A673 (cell line): ENCODE measurements at regions not wholly inside any gene's neighbourhood (a gene's known extent, or its start where the extent isn't known, plus 50 kb on each side); places are given as distances from the start of the nearest gene placed in this dataset.
"Not testable (repeated sequence)": the region's sequence is repeated elsewhere in the genome, so short reads cannot be mapped to it uniquely, and the experiment has no call there.

Source experiments
- BruUV-seq: library from RNA; stranded (reverse); fragments of 400-500 nt; replicated peaks from 2 replicates; lab custom pipeline; 2021; lab: Mats Ljungman, UMichigan
- CTCF ChIA-PET: fragments of 300-600 bp; sonication (Branson Sonifier 250); formaldehyde crosslinking; loops from one replicate; lab custom pipeline; 2022; ENCODE audit warnings: antibody characterized with exemption; lab: Charles Lee
- POLR2A ChIA-PET: fragments of 300-600 bp; sonication (Branson Sonifier 250); formaldehyde crosslinking; loops from one replicate; lab custom pipeline; 2022; ENCODE audit warnings: antibody characterized with exemption; ENCODE audit not compliant: low non-redundant PET; lab: Charles Lee
- DNase-seq: peaks from one replicate; pipeline ENCODE4 v3.0.0-alpha.2; 2015; ENCODE audit warnings: low spot score
- H3K27ac ChIP-seq: fragments of 200-600 bp; sonication (generic); 2 replicates; pipeline ENCODE4 v1.5.1; 2016; ENCODE audit warnings: mixed run types, low read depth, mild to moderate bottlenecking, mixed read lengths, antibody characterized with exemption, low read length; ENCODE audit not compliant: poor library complexity, severe bottlenecking
- H3K27me3 ChIP-seq: fragments of 200-600 bp; sonication (generic); replicated peaks from 2 replicates; pipeline ENCODE4 v1.6.1; 2017; ENCODE audit warnings: mixed run types, low read depth, mild to moderate bottlenecking, mixed read lengths, antibody characterized with exemption, low read length; ENCODE audit not compliant: insufficient read depth, poor library complexity
- H3K36me3 ChIP-seq: fragments of 200-600 bp; sonication (generic); 2 replicates; pipeline ENCODE4 v1.6.1; 2016; ENCODE audit warnings: mixed run types, mild to moderate bottlenecking, mixed read lengths, antibody characterized with exemption, low read length; ENCODE audit not compliant: insufficient read depth, poor library complexity, severe bottlenecking
- H3K4me1 ChIP-seq: fragments of 200-600 bp; sonication (generic); 2 replicates; pipeline ENCODE4 v1.6.1; 2017; ENCODE audit warnings: mixed run types, mild to moderate bottlenecking, mixed read lengths, antibody characterized with exemption, low read length; ENCODE audit not compliant: insufficient read depth, poor library complexity, severe bottlenecking
- H3K4me3 ChIP-seq: fragments of 200-600 bp; sonication (generic); 2 replicates; pipeline ENCODE4 v1.5.1; 2016; ENCODE audit warnings: low read depth, mixed run types, mild to moderate bottlenecking, mixed read lengths, low read length; ENCODE audit not compliant: poor library complexity, severe bottlenecking
- H3K9me3 ChIP-seq: fragments of 200-600 bp; sonication (generic); 2 replicates; pipeline ENCODE4 v1.6.1; 2016; ENCODE audit warnings: mixed run types, low read depth, mild to moderate bottlenecking, mixed read lengths, antibody characterized with exemption, low read length; ENCODE audit not compliant: poor library complexity, severe bottlenecking
- CTCF ChIP-seq: fragments of 300-800, 200-600 bp; sonication (generic); conservative IDR thresholded peaks from 2 replicates; pipeline ENCODE4 v1.5.1; 2017; ENCODE audit warnings: low read depth, mild to moderate bottlenecking, antibody characterized with exemption, low read length, moderate library complexity, mixed read lengths
- EZH2 ChIP-seq: fragments of 200-600 bp; sonication (generic); IDR thresholded peaks from 2 replicates; pipeline ENCODE4 v1.6.1; 2017; ENCODE audit warnings: borderline replicate concordance, low read depth, mild to moderate bottlenecking, mixed read lengths, antibody characterized with exemption, low read length; ENCODE audit not compliant: poor library complexity, severe bottlenecking
- intact Hi-C: fragments of 100-400 bp; cut with micrococcal nuclease; formaldehyde crosslinking; loops from one replicate; pipeline ENCODE4 v1.10.0; 2022; ENCODE audit not compliant: unreplicated experiment

DNA sequence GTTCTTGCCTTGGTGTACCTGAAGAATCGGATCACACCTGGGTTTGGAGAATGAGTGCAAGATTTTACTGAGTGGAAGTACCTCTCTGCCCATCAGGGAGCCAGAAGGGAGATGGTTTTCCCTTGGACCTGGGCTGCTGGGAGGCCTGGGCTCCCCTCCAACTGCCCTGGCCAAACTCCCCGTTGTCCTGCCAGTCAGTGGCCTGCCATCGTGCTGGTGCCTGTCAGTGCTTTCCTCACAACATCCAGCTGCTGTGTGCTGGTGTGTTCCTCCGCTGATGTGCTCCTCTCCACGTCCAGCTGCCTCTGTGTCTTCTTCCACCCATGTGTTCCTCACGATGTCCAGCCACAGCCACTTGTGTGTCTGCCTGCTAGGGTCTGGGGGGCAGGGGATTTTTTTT lies 87.9 kb upstream of the CLPB start:
- CTCF ChIA-PET = no interaction called here
- no peaks in the 10 kb centered on the region for H3K36me3 ChIP-seq
- no peak overlapping the region for H3K27ac ChIP-seq
- TF ChIP-seq CTCF (no peak), EZH2 (no peak)
- no peaks in the 10 kb centered on the region for H3K4me1 ChIP-seq
- no peaks in the 10 kb centered on the region for H3K27me3 ChIP-seq
- POLR2A ChIA-PET = no interaction called here
- no peak overlapping the region for H3K4me3 ChIP-seq
- intact Hi-C loops = no loop called here
- DNase-seq = no peak
- no TSS peak for BruUV-seq
- no peaks in the 10 kb centered on the region for H3K9me3 ChIP-seq

DNA sequence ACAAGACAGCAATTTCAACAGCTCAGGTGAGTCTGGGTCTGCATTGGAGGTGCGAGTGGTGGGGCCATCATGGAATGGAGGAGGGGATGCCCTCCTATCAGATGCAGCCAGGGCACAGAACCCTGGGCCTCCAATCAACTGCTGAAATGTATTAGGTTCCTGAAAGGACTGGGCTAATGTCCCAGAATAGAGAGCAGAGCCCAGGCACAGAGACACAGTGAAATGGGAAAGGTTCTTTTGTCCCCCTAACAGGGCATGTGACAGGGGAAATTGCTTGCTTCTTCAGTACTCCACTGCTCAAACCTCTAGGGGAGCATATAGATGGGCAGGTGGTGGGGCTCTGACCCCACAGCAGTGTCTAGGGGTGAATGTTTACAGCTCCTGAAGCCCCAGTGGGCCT lies 87.3 kb upstream of the CLPB start:
- DNase-seq = no peak
- H3K4me3 ChIP-seq = no peak overlapping the region
- H3K36me3 ChIP-seq = no peaks in the 10 kb centered on the region
- no peak overlapping the region for H3K27ac ChIP-seq
- ChIA-PET POLR2A (no interaction called here), CTCF (no interaction called here)
- intact Hi-C loops = no loop called here
- BruUV-seq = no TSS peak
- H3K27me3 ChIP-seq = no peaks in the 10 kb centered on the region
- H3K4me1 ChIP-seq = no peaks in the 10 kb centered on the region
- H3K9me3 ChIP-seq = no peaks in the 10 kb centered on the region
- TF ChIP-seq CTCF (no peak), EZH2 (no peak)

- DNase-seq = no peak
- Histone ChIP-seq H3K27ac (no peak overlapping the region), H3K4me3 (no peak overlapping the region), H3K27me3 (no peaks in the 10 kb centered on the region), H3K4me1 (no peaks in the 10 kb centered on the region), H3K36me3 (no peaks in the 10 kb centered on the region), H3K9me3 (no peaks in the 10 kb centered on the region)
- CTCF ChIA-PET = interaction anchor here (0.5 kb wide), 1 partner anchor 54 kb away, joined by 4 read pairs; no protein-coding TSS in a partner anchor
- BruUV-seq = no TSS peak
- POLR2A ChIA-PET = no interaction called here
- intact Hi-C loops = no loop called here
- TF ChIP-seq CTCF = no peak
- no peak for TF ChIP-seq EZH2
These were observed 86.5 kb upstream of the CLPB start for GRCh38 chr11:72520815-72521214.

DNA sequence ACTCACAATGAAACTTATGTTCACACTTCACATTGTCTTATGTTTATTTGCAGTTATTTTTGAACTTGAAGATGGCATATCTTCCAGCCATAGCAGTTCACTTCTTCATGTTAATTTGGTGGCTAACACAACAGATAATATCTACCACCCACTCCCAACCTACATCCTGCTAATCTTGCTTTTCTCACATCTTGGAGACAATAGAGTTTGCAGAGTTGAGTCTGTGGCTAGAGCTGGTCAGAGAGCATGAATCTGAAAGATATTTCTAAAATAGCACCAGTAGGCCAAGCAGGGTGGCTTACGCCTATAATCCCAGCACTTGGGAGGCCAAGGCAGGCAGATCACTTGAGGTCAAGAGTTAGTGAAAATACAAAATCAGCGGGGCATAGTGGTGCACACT lies 85.6 kb upstream of the CLPB start:
- CTCF ChIA-PET = not testable (repeated sequence)

More for the DNA sequence above, 85.6 kb upstream of the CLPB start:
- intact Hi-C loops, BruUV-seq, H3K9me3 ChIP-seq, H3K27ac ChIP-seq, H3K4me1 ChIP-seq, H3K4me3 ChIP-seq, H3K27me3 ChIP-seq, H3K36me3 ChIP-seq, DNase-seq, POLR2A ChIA-PET: not testable (repeated sequence)
